GM10248 (cell line): ENCODE measurements at regions not wholly inside any gene's neighbourhood (a gene's known extent, or its start where the extent isn't known, plus 50 kb on each side); places are given as distances from the start of the nearest gene placed in this dataset.

Source experiments
- CTCF ChIA-PET: fragments of 300-600 bp; sonication (Branson Sonifier 250); formaldehyde crosslinking; extraction: SDS; loops from one replicate; lab custom pipeline; 2021; ENCODE audit warnings: antibody characterized with exemption; lab: Yijun Ruan, JAX
- POLR2A ChIA-PET: fragments of 350-650 bp; sonication (Branson Sonifier 250); formaldehyde crosslinking; extraction: SDS; loops from one replicate; lab custom pipeline; 2020; ENCODE audit warnings: antibody characterized with exemption; lab: Yijun Ruan, JAX
- DNase-seq: peaks from one replicate; pipeline ENCODE4 v3.0.0; 2012; ENCODE audit errors: extremely low spot score
- CTCF ChIP-seq: IDR thresholded peaks from 2 replicates; pipeline ENCODE4 v1.5.1; 2012; ENCODE audit warnings: mild to moderate bottlenecking, low read depth; ENCODE audit errors: extremely low read depth, missing control alignments, control extremely low read depth

DNA sequence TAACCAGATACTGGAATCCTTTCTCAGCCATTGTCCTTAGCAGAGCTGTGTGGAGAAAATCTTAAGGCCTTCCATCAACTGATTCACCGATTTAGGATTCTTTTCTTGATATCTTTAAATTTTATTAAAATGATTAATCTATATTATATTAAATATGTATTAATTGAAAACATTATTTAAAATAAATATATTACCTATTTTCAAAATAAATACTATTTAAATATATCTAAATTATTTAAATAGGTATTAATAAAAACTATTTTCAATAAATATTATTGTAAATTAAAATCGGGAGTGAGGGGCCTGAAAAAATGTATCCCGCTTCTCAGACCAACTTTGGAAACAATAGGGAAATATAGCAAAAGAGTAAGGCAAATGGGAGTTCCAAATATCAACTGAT lies 94.0 kb upstream of the HPF1 start:
- DNase-seq = no peak
- CTCF ChIA-PET = interaction anchor here (2.4 kb wide), 1 partner anchor 11 kb away, joined by 10 read pairs; no protein-coding TSS in a partner anchor
- TF ChIP-seq CTCF = no peak

GRCh38 chr4:169849456-169849855 lies 91.7 kb upstream of the HPF1 start:
- no peak for DNase-seq
- ChIA-PET POLR2A (no interaction called here), CTCF (interaction anchor here (1.5 kb wide), 1 partner anchor 39 kb away, joined by 6 read pairs; no protein-coding TSS in a partner anchor)
- no peak for TF ChIP-seq CTCF

More for the DNA sequence above, 94.0 kb upstream of the HPF1 start:
- POLR2A ChIA-PET = no interaction called here

DNA sequence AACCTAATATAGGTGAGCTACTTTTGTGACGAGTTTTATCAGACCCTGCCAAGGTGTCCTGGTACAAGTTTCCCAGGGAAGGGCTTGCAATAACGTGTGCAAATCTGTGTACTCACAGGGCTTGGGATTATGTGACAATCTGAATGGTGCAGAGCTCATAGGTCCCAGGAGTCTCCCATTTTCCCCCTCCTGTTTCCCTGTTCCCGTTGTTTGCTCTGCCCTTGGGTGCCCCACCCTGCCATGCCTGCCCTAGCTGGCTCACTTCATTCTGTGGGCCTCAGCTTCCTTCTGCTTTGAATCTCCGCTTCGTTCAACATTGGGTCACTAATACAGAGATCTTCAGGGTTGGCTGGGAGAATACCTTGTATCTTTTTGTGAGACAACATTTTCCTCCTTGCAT lies 90.3 kb upstream of the HPF1 start:
- CTCF ChIA-PET = interaction anchor here (0.8 to 1.3 kb wide), 2 partner anchors 12 to 38 kb away, joined by 3 to 4 read pairs; no protein-coding TSS in a partner anchor
- TF ChIP-seq CTCF = no peak
- DNase-seq = no peak
- POLR2A ChIA-PET = no interaction called here

DNA sequence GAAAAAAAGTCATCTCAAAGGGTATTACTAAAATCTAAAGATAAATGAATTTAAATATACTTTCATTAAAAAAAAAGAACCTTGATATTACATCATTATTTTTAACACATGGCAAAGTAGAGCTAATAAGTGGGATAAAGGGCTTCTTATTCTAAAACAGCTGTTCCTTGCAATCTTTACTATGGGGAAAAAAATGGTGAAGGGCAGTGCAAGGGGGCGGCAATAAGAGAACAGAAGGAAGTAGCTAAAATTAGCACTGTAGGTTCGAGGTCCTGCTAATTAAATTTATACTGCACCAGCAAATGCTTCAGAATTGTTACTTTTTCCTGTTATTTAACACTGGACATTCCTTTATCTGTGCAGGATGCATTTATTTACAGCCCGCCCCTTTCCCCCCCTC lies 89.4 kb upstream of the HPF1 start:
- no peak for DNase-seq
- ChIA-PET POLR2A (no interaction called here), CTCF (no interaction called here)
- TF ChIP-seq CTCF = no peak

DNA sequence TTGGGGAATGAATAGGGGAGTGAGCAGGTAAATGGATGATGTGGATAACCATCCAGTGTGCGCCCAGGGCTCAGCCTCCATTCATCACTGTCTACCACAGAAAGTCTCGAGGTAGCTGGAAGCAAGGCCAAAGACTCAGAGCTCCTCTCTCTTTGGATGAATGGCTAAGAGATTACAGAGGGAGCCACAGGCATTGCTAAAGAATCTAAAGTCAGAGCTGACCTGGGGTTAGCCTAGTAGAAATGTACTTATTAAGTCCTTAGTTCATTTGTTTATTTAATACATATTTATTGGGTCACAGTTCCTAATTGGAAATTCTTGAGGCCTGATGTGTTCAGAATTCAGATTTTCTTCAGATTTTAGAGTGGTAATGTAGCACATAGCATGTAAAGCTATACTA lies 88.7 kb upstream of the HPF1 start:
- no peak for DNase-seq
- TF ChIP-seq CTCF = no peak
- ChIA-PET POLR2A (no interaction called here), CTCF (interaction anchor here (2.2 kb wide), 1 partner anchor 36 kb away, joined by 7 read pairs; no protein-coding TSS in a partner anchor)

DNA sequence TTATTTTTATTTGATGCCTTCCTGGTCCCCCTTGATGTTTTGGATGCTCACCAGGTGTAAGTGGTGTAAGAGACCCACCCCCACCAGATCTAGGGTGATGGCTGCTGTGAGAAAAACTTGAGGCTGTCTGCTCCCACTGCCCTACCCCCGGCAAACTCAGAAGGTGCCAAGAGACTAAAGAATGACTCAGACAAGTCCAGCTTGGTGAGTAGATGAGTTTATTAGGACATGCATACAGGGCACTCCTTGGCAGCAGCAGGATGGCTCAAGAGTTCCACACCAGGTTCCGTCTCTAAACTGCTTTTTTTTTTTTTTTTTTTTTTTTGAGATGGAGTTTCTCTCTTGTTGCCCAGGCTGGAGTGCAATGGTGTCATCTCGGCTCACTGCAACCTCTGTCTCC lies 84.0 kb upstream of the HPF1 start:
- CTCF ChIA-PET = no interaction called here
- DNase-seq = no peak
- POLR2A ChIA-PET = no interaction called here
- no peak for TF ChIP-seq CTCF
